HepG2 (cell line): ENCODE measurements at regions not wholly inside any gene's neighbourhood (a gene's known extent, or its start where the extent isn't known, plus 50 kb on each side); places are given as distances from the start of the nearest gene placed in this dataset.

Experiments used
- ATAC-seq: fragments of 200-7000 bp; cut with Tn5 transposase; 3 replicates; pipeline ENCODE4 v1.9.1; 2020; ENCODE audit warnings: mild to moderate bottlenecking, moderate library complexity
- BruUV-seq: library from RNA; stranded (reverse); fragments of 400-500 nt; replicated peaks from 2 replicates; lab custom pipeline; 2021; lab: Mats Ljungman, UMichigan
- CTCF ChIA-PET: fragments of 300-600 bp; formaldehyde crosslinking; extraction: SDS; loops from one replicate; lab custom pipeline; 2021; ENCODE audit warnings: low total read pairs, inconsistent platforms, low intra/inter-chr PET ratio; lab: Yijun Ruan, JAX
- POLR2A ChIA-PET: fragments of 350-600 bp; sonication (Branson Sonifier 250); formaldehyde crosslinking; loops from one replicate; lab custom pipeline; 2020; ENCODE audit warnings: antibody characterized with exemption, inconsistent platforms; lab: Yijun Ruan, JAX
- DNase-seq: peaks from one replicate; pipeline ENCODE4 v3.0.0-alpha.2; 2015; ENCODE audit warnings: low spot score
- FAIRE-seq: peaks from 3 replicates; lab custom pipeline; 2011; peaks lifted over from hg19 to GRCh38; lab: Jason Lieb, UNC
- H2AFZ ChIP-seq: one replicate; pipeline ENCODE4 v1.6.1; 2011; ENCODE audit warnings: low read length, inconsistent platforms
- H3K27ac ChIP-seq: fragments of 300-600 bp; 3 replicates; pipeline ENCODE4 v1.8.0; 2011; ENCODE audit warnings: mixed run types, mild to moderate bottlenecking, mixed read lengths, low read length, inconsistent platforms; ENCODE audit not compliant: insufficient read depth; ENCODE audit errors: extremely low read length
- H3K27me3 ChIP-seq, 2 experiments: fragments of 200-600 bp in 1 of 2; 2 replicates in 1 of 2; 3 replicates in 1 of 2; pipeline versions ENCODE4 v1.6.0 to v1.8.0; 2011; ENCODE audit warnings: low read length in 2 of 2, mild to moderate bottlenecking in 2 of 2, moderate library complexity in 2 of 2, inconsistent platforms in 1 of 2; ENCODE audit not compliant: insufficient read depth in 2 of 2, control insufficient read depth in 1 of 2
- H3K36me3 ChIP-seq, 2 experiments: fragments of 200-600 bp in 1 of 2; replicated peaks in 1 of 2; 2 replicates in 1 of 2; 3 replicates in 1 of 2; pipeline versions ENCODE4 v1.5.1 to v1.8.0; 2011; ENCODE audit warnings: low read length in 2 of 2, inconsistent platforms in 1 of 2; ENCODE audit not compliant: insufficient read depth in 2 of 2, control insufficient read depth in 1 of 2
- H3K4me1 ChIP-seq: 2 replicates; pipeline ENCODE4 v1.5.1; 2012; ENCODE audit warnings: low read length, inconsistent platforms; ENCODE audit not compliant: insufficient read depth
- H3K4me2 ChIP-seq: 2 replicates; pipeline ENCODE4 v1.6.0; 2011; ENCODE audit warnings: low read depth, low read length, inconsistent platforms
- H3K4me3 ChIP-seq, 3 experiments: fragments of 200-600 bp in 1 of 3; sonication (generic), shearing (Covaris generic) in 1 of 3; replicated peaks in 1 of 3; 2 replicates each; pipeline ENCODE4 v1.5.1; 2011 to 2016; ENCODE audit warnings: low read length in 3 of 3, inconsistent platforms in 2 of 3, low read depth in 2 of 3, mild to moderate bottlenecking in 2 of 3, control low read depth in 1 of 3, mixed read lengths in 1 of 3; ENCODE audit not compliant: insufficient read depth in 1 of 3
- H3K79me2 ChIP-seq: one replicate; pipeline ENCODE4 v1.6.1; 2011; ENCODE audit warnings: low read length, inconsistent platforms; ENCODE audit not compliant: insufficient read depth
- H3K9ac ChIP-seq: 2 replicates; pipeline ENCODE4 v1.6.0; 2011; ENCODE audit warnings: mild to moderate bottlenecking, low read depth, low read length, inconsistent platforms; ENCODE audit not compliant: insufficient read depth
- H3K9me3 ChIP-seq: 2 replicates; pipeline ENCODE4 v1.5.1; 2012; ENCODE audit warnings: mild to moderate bottlenecking, low read length
- H4K20me1 ChIP-seq: 2 replicates; pipeline ENCODE4 v1.6.0; 2011; ENCODE audit warnings: inconsistent platforms, mild to moderate bottlenecking, low read length, moderate library complexity; ENCODE audit not compliant: insufficient read depth
- CREB1 ChIP-seq, 2 experiments: fragments of 450-650 bp in 1 of 2; IDR thresholded peaks; 2 replicates each; pipeline ENCODE4 v1.6.1; 2016 to 2017; ENCODE audit warnings: control low read depth in 1 of 2, mild to moderate bottlenecking in 1 of 2, missing compliant biosample characterization in 1 of 2, missing genetic modification characterization in 1 of 2
- HMG20A ChIP-seq: IDR thresholded peaks from 2 replicates; pipeline ENCODE4 v1.6.1; 2016; ENCODE audit warnings: borderline replicate concordance
- RFXAP ChIP-seq: sonication (generic); formaldehyde crosslinking; IDR thresholded peaks from 2 replicates; pipeline ENCODE4 v1.4.0; 2020; ENCODE audit warnings: missing genetic modification reagents, borderline replicate concordance
- SETDB1 ChIP-seq: sonication (generic); formaldehyde crosslinking; IDR thresholded peaks from 2 replicates; pipeline ENCODE4 v1.5.1; 2020; ENCODE audit warnings: missing genetic modification reagents, mild to moderate bottlenecking, borderline replicate concordance
- SYNCRIP ChIP-seq: fragments of 200-400 bp; formaldehyde crosslinking; IDR thresholded peaks from 2 replicates; pipeline ENCODE4 v1.6.1; 2018; ENCODE audit warnings: mild to moderate bottlenecking, low read depth, low read length; ENCODE audit not compliant: insufficient read depth
- ZFX ChIP-seq: sonication (generic); formaldehyde crosslinking; IDR thresholded peaks from 2 replicates; pipeline ENCODE4 v1.4.0; 2020; ENCODE audit warnings: mild to moderate bottlenecking, low read depth, missing genetic modification reagents, moderate library complexity
- ZNF136 ChIP-seq: sonication (generic); formaldehyde crosslinking; IDR thresholded peaks from 2 replicates; pipeline ENCODE4 v1.8.1; 2022; ENCODE audit warnings: low read depth, mild to moderate bottlenecking, moderate library complexity, missing genetic modification reagents
- ZNF383 ChIP-seq: sonication (generic); formaldehyde crosslinking; IDR thresholded peaks from 2 replicates; pipeline ENCODE4 v1.4.0; 2020; ENCODE audit warnings: missing genetic modification reagents, mild to moderate bottlenecking, borderline replicate concordance
- ZNF432 ChIP-seq: sonication (generic); formaldehyde crosslinking; IDR thresholded peaks from 2 replicates; pipeline ENCODE4 v1.5.0; 2020; ENCODE audit warnings: missing genetic modification reagents, mild to moderate bottlenecking, borderline replicate concordance
- ZNF598 ChIP-seq: sonication (generic); formaldehyde crosslinking; IDR thresholded peaks from 2 replicates; pipeline ENCODE4 v1.5.1; 2020; ENCODE audit warnings: mild to moderate bottlenecking, missing genetic modification reagents, borderline replicate concordance
- ZSCAN9 ChIP-seq: IDR thresholded peaks from 2 replicates; pipeline ENCODE4 v1.6.1; 2016; ENCODE audit warnings: borderline replicate concordance
- WGBS: methylation state at CpG from one replicate; pipeline ENCODE4 v1.1.6; 2017; ENCODE audit warnings: low lambda C conversion rate; 5-methylcytosine and 5-hydroxymethylcytosine counted together
- in situ Hi-C: cut with HindIII; loops from 2 replicates; pipeline ENCODE4 v1.10.0; 2017; ENCODE audit warnings: low pct_unique_long_range_greater_than_20kb; ENCODE audit not compliant: extremely low pct_ligation_motif_present
- intact Hi-C: fragments of 100-400 bp; cut with micrococcal nuclease; formaldehyde crosslinking; loops from one replicate; pipeline ENCODE4 v1.10.0; 2022; ENCODE audit not compliant: unreplicated experiment
- TF ChIP-seq, protein P1 (sequence below): sonication (generic); formaldehyde crosslinking; IDR thresholded peaks from 2 replicates; pipeline ENCODE4 v1.4.0; 2020; ENCODE audit warnings: low read depth, mild to moderate bottlenecking, missing genetic modification reagents
- TF ChIP-seq, protein P2 (sequence below): IDR thresholded peaks from 2 replicates; pipeline ENCODE4 v1.6.1; 2016; ENCODE audit warnings: low read depth, control low read depth

DNA sequence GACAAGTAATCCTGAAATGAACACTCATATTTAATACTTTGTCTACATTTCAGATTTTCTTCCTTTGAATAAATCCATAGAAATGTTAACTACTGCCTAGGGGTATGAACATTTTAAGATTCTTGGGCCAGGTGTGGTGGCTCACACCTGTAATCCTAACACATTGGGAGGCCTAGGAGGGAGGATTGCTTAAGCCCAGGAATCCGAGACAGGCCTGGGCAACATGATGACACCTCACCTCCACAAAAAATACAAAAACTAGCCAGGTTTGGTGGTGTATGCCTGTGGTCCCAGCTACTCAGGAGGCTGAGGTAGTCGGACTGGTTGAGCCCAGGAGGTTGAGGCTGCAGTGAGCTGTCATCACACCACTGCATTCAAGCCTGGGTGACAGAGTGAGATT is 73.9 kb upstream of the PIAS1 start:
- ChIA-PET POLR2A (no interaction called here), CTCF (no interaction called here)
- WGBS = 46% methylated on average over 2 of the region's 2 CpGs

More for the DNA sequence above, 73.9 kb upstream of the PIAS1 start:
- no peak for DNase-seq
- H3K4me3 ChIP-seq = no peak overlapping the region
- in situ Hi-C loops = no loop called here
- no peak overlapping the region for H3K9ac ChIP-seq
- no peaks in the 10 kb centered on the region for H3K27me3 ChIP-seq
- H3K9me3 ChIP-seq = no peaks in the 10 kb centered on the region
- TF ChIP-seq SYNCRIP (no peak), ZNF136 (CRISPR knock-in tag) (no peak), HMG20A (CRISPR knock-in tag) (no peak), ZNF383 (CRISPR knock-in tag) (no peak), ZNF598 (CRISPR knock-in tag) (no peak), ZFX (CRISPR knock-in tag) (no peak), CREB1 (IDR thresholded peaks at IDR 0.05) (no peak), CREB1 (CRISPR knock-in tag; IDR thresholded peaks at IDR 0.05) (no peak), SETDB1 (CRISPR knock-in tag) (no peak), ZNF432 (CRISPR knock-in tag) (no peak), ZSCAN9 (CRISPR knock-in tag) (no peak), RFXAP (no peak)
- TF ChIP-seq, protein P1, sequence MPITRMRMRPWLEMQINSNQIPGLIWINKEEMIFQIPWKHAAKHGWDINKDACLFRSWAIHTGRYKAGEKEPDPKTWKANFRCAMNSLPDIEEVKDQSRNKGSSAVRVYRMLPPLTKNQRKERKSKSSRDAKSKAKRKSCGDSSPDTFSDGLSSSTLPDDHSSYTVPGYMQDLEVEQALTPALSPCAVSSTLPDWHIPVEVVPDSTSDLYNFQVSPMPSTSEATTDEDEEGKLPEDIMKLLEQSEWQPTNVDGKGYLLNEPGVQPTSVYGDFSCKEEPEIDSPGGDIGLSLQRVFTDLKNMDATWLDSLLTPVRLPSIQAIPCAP (CRISPR knock-in tag) = no peak
- TF ChIP-seq, protein P2, sequence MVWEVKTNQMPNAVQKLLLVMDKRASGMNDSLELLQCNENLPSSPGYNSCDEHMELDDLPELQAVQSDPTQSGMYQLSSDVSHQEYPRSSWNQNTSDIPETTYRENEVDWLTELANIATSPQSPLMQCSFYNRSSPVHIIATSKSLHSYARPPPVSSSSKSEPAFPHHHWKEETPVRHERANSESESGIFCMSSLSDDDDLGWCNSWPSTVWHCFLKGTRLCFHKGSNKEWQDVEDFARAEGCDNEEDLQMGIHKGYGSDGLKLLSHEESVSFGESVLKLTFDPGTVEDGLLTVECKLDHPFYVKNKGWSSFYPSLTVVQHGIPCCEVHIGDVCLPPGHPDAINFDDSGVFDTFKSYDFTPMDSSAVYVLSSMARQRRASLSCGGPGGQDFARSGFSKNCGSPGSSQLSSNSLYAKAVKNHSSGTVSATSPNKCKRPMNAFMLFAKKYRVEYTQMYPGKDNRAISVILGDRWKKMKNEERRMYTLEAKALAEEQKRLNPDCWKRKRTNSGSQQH (CRISPR knock-in tag) = no peak
- intact Hi-C loops = no loop called here
- no peak for FAIRE-seq
- no peak overlapping the region for H2AFZ ChIP-seq
- BruUV-seq = no TSS peak
- no peaks in the 10 kb centered on the region for H3K36me3 ChIP-seq
- H3K4me1 ChIP-seq = no peaks in the 10 kb centered on the region
- H3K27ac ChIP-seq = no peak overlapping the region
- H4K20me1 ChIP-seq = no peaks in the 10 kb centered on the region
- H3K79me2 ChIP-seq = no peaks in the 10 kb centered on the region
- no peak for ATAC-seq
- no peak overlapping the region for H3K4me2 ChIP-seq
